H7 (cell line): ENCODE measurements at regions not wholly inside any gene's neighbourhood (a gene's known extent, or its start where the extent isn't known, plus 50 kb on each side); places are given as distances from the start of the nearest gene placed in this dataset.

Source experiments
- DNase-seq: peaks from one replicate; pipeline ENCODE4 v3.0.0; 2012
- H3K27me3 ChIP-seq: 2 replicates; pipeline ENCODE4 v1.6.0; 2011; ENCODE audit warnings: mild to moderate bottlenecking, low read length; ENCODE audit not compliant: control insufficient read depth, insufficient read depth
- H3K36me3 ChIP-seq: replicated peaks from 2 replicates; pipeline ENCODE4 v1.5.1; 2011; ENCODE audit warnings: low read length; ENCODE audit not compliant: control insufficient read depth, insufficient read depth
- H3K4me3 ChIP-seq: 2 replicates; pipeline ENCODE4 v1.5.1; 2011; ENCODE audit warnings: low read depth, mild to moderate bottlenecking, control low read depth, low read length, moderate library complexity; ENCODE audit not compliant: insufficient read depth

DNA sequence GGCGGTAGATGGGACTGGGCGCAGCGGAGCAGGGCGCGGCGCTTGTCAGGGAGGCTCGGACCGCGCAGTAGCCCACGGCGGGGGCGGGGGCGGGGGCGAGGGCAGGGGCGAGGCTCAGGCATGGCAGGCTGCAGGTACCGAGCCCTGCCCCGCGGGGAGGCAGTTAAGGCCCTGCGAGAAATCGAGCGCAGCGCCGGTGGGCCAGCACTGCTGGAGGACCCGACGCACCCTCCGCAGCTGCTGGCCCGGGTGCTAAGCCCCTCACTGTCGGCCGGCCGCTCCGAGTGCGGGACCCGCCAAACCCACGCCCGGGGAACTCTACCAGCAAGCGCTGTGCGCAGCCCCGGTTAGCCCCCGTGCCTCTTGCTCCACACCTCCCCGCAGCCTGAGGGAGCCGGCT lies 90.2 kb upstream of the RPL38 start:
- Histone ChIP-seq H3K36me3 (no peaks in the 10 kb centered on the region), H3K4me3 (no peak overlapping the region), H3K27me3 (no peaks in the 10 kb centered on the region)
- no peak for DNase-seq

DNA sequence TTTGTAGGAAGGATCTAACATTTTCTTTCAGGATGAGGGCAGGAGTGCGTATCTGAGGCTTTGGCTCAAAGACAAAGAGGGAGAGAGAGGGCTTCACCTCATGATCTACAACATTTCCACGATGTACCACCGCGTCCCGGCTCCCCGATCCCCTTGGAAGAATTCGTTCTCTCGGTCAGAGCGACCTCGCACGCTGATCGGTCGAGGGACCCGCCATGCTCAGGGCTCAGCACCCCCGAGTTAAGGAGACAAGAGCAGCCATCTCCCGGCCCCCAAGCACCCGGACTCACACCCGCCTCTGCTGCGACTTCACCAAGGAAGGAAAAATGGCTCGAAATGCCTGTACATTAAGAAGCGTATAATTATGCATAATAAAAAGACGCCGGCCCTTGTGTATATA lies 89.5 kb upstream of the RPL38 start:
- no peak overlapping the region for H3K4me3 ChIP-seq
- no peaks in the 10 kb centered on the region for H3K36me3 ChIP-seq
- DNase-seq: no peak
- no peaks in the 10 kb centered on the region for H3K27me3 ChIP-seq

DNA sequence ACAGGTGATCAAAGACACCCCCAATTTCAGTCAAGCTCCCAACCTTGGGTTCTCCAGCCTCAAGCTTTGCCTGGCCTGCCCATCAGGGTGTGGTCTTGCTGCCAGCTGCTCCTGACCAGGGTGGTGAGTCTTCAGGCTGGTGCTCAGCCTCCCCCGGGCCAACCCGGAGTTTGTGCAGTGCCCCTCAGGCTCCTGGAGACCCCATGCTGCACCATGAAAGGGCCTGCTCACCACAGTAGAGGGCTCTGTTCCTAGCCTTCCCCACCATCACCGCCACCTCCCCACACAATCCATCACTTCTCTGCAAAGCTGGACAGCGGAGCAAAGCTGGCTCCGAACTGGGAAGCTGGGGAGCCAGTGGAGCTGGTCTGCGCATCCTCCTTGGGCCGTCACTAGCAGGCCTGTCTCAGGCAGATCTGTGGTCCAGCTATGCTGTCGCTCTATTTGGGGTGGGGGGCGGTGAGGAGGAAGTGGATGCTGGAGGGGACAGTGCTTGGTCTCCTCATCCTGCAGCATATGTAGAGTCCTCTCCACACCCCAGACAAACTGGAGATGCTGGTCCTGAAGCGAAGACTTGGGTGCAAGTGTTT lies 88.5 kb upstream of the RPL38 start:
- Histone ChIP-seq H3K36me3 (no peaks in the 10 kb centered on the region), H3K27me3 (no peaks in the 10 kb centered on the region), H3K4me3 (no peak overlapping the region)
- DNase-seq: no peak

DNA sequence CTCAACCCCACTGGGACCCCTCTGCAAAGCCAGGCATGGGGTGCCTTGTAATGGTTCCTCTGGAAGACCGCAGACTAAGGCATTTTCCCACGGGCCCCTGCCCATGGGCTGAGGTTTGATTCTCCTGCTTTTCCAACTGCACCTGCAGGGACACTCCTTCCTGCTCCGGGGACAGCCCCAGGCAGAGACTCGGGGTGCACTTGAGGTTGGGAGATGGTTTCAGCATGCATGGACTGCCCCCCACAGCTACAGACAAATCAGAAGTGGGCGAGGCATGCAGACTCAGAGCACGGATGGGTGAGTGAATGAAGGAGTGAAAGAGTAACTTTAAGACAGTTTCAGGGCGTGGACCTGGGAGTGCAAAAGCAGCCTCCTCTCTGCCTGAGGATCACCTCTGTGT lies 87.9 kb upstream of the RPL38 start:
- H3K4me3 ChIP-seq: no peak overlapping the region

DNA sequence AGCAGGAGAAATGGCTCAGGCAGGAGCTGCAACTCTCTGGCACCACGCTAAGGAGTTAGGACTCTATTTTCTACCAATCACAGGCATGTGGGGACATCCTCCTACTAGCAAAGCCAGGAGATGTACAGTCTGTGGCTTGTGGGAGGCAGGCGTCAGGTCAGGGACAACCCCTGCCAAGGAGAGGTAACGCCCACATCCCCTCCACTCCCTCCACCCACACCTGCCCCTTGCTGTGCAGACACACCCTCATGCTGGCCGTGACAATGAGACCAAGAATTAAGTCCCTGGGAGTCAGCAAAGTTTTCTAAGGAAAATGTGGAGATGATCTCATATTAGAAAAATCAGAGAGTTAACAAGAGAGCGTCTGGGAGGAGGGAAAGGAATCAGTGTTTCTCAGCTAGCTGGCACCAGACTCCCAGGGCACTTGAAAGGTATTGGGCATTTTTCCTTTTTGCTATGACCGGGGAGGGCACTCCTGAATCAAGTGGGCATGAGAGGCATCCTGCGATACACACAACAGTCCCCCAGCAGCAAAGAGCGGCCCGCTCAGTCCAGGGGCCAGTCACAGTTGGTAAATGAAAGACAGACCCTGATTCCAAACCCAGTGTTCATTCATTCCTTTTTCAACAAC lies 87.3 kb upstream of the RPL38 start:
- Histone ChIP-seq H3K4me3 (no peak overlapping the region), H3K27me3 (no peaks in the 10 kb centered on the region), H3K36me3 (no peaks in the 10 kb centered on the region)
- DNase-seq: peak; percentile 79

More for the DNA sequence above, 87.9 kb upstream of the RPL38 start:
- no peak for DNase-seq
- H3K36me3 ChIP-seq: no peaks in the 10 kb centered on the region
- H3K27me3 ChIP-seq: no peaks in the 10 kb centered on the region

DNA sequence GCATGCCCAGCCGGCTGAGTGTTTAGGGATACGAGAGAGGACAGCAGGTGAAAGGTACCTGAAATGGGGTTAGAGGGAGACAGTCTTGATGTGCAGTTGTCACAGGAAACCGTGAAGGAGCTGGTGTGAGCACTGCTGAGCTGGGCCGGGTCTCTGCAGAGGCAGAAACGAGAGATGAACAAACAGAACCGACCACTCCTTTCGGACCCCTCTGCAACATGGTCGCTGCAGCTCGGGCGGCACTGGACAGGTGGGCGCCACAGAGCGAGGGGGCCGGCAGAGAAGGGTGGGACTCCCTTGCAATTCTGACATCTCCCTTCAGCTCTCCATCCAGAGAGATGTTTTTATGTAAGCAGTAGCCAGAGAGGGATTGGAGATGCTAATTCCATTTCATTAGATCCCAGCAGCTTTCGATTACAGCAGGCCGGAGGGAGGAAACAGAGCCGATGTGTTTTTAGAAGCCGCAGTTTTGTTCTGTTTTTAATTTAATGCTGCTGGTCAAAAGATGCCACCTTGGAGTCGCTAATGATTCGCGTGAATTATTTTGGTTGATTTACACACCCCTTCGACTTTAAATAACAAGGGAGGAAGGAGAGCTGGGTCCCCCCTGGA lies 86.3 kb upstream of the RPL38 start:
- DNase-seq: no peak
- Histone ChIP-seq H3K27me3 (no peaks in the 10 kb centered on the region), H3K36me3 (no peaks in the 10 kb centered on the region), H3K4me3 (no peak overlapping the region)

DNA sequence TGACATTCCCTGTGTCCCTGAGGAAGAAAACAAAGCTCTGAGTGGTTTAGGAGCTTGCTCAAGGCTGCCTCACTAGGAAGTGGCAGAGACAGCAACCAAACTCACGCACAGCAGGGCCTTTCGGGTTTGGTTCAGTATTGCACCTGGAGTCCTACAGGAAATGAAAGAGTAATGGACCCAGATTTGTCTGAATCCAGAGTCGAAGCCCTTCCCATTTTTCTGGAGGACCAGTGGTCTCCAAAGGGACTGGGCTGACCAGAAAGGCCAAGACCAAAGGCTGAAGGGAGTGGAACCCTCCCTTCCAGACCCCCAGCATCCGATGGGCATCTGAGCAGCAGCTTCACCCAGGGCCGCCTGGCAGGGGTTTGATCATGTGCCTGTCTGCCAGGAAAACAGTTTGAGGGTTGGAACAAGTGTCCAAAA lies 85.5 kb upstream of the RPL38 start:
- Histone ChIP-seq H3K27me3 (no peaks in the 10 kb centered on the region), H3K36me3 (no peaks in the 10 kb centered on the region), H3K4me3 (no peak overlapping the region)
- DNase-seq: peak; percentile 66

DNA sequence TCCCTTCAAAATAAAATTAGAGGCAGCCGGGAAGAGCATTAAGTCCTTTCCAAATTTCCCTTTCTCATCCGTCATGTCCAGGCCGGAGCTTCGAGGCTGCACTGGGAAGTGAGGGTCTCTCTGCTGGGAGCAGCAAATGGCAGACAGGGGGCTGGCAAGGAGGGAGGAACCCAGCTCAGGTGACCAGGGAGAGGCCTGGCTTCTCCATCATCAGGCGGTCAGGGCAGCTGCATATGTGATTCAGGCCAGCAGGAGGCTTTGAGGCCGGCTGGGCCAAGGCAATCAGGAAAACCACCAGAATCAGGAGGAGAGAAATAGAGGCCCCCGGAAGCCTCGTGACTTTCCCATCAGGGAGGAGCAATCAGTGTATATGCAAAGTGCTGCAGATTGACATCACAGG lies 85.0 kb upstream of the RPL38 start:
- Histone ChIP-seq H3K4me3 (no peak overlapping the region), H3K27me3 (no peaks in the 10 kb centered on the region), H3K36me3 (no peaks in the 10 kb centered on the region)
- peak; percentile 90 for DNase-seq

DNA sequence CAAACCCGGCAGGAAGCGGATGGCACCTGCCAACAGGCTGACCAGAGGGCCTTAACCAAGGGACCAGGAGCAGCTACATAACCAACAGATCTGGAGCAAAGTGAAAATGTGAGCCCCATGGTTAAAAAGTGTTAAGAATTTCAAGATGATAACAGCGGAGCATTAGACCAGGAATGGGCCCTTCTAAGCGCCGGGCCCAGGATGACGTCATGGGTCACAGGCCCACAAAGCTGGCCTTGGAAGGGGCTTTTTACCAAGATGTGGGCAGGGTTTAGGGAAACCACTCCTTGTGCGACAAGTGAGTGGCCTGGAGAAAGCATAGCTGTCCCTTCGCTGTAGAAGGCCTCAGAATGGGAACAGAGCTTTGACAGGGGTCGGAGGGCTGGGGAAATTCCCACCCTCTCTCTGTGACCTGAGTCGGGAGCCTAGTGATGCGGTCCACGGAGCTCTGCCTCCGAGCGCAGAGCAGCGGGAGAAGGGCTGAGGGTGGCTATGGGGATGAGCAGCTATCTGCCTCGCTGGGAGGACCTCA lies 84.4 kb upstream of the RPL38 start:
- no peak for DNase-seq
- no peaks in the 10 kb centered on the region for H3K27me3 ChIP-seq
- H3K4me3 ChIP-seq: no peak overlapping the region
- H3K36me3 ChIP-seq: no peaks in the 10 kb centered on the region

DNA sequence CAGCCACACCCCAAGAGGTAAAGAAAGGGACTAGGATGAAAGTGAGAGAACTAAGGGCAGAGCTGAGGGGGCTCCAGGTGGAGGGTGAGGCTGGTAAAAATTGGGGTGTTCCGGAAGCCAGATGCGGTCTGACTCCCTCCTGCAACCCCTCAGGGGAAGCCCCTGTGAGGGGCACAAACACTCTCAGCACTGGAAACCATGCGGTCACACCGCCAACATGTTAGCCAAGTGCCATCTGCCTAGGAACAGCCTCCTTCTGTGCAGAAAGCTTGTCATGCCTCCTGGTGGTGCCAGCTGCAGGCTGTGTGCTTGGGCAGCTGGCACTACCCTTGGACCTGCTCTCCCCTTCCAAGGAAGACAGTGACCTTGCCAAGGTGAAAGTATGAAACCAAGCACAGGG lies 83.5 kb upstream of the RPL38 start:
- no peak for DNase-seq
- Histone ChIP-seq H3K4me3 (no peak overlapping the region), H3K36me3 (no peaks in the 10 kb centered on the region), H3K27me3 (no peaks in the 10 kb centered on the region)

DNA sequence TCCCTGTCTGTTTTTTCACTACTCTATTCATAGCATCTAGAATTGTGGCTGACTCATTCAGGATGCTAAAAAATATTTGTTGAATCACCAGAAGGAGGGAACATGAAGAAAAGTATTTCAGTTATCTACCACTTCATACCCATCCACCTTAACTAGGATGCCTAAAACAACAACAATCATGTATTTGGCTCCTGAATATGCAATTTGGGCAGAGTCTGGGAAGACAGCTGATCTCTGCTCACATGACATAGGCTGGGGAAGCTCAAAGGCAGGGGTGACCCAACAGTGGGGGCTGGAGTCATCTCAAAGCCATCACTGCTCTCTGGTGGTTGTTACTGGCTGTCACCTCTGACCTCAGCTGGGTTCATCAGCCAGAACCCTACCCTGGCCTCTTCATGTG lies 80.1 kb upstream of the RPL38 start:
- no peak overlapping the region for H3K4me3 ChIP-seq
- H3K36me3 ChIP-seq: no peaks in the 10 kb centered on the region
- DNase-seq: peak; percentile 68
- no peaks in the 10 kb centered on the region for H3K27me3 ChIP-seq

DNA sequence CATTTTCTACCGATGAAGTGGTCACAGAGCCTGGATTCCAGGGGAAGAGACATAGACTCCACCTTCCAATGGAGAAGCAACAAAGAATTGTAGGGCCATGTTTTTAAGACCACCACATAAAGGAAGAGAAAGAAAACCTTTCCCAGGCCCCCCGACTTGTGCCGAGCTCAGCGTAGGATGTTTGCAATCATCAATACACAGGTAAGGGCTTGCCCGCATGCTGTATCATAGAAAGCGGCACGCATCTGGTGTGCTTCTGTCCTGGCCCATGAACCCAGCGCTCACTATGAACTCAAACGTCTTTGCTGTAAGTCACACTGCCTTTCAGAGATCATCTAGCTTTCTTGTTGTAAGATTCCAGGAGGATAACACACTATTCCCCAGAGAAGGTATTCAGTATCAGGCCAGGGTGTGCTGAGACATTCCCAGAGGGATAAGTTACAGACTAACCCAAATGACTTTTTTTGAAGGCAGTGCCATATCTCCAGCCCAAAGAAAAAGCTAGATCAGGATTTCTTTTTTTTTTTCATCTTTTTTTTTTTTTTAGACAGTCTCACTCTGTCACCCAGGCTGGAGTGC lies 79.5 kb upstream of the RPL38 start:
- Histone ChIP-seq H3K27me3 (no peaks in the 10 kb centered on the region), H3K36me3 (no peaks in the 10 kb centered on the region), H3K4me3 (no peak overlapping the region)
- no peak for DNase-seq

DNA sequence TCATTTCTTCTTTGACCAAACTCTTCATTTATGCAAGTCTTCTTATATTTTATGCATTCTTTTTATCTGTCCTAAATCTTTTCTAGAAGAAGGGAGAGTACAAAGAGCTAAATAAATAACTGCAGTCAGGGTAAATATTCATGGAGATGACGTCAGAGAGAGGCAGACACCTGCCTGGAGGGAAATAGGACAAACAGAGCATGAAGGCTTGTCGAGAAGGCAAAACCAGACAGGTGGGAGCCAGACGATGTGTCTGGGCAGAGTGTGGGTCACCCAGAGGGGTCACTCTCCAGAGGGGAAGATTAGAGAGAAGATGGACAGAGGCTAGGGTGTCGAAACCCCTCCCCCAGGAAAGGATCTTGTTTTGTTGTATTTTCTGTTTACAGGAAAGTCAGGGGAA lies 78.3 kb upstream of the RPL38 start:
- H3K4me3 ChIP-seq: no peak overlapping the region
- H3K27me3 ChIP-seq: no peaks in the 10 kb centered on the region
- DNase-seq: no peak
- H3K36me3 ChIP-seq: no peaks in the 10 kb centered on the region

DNA sequence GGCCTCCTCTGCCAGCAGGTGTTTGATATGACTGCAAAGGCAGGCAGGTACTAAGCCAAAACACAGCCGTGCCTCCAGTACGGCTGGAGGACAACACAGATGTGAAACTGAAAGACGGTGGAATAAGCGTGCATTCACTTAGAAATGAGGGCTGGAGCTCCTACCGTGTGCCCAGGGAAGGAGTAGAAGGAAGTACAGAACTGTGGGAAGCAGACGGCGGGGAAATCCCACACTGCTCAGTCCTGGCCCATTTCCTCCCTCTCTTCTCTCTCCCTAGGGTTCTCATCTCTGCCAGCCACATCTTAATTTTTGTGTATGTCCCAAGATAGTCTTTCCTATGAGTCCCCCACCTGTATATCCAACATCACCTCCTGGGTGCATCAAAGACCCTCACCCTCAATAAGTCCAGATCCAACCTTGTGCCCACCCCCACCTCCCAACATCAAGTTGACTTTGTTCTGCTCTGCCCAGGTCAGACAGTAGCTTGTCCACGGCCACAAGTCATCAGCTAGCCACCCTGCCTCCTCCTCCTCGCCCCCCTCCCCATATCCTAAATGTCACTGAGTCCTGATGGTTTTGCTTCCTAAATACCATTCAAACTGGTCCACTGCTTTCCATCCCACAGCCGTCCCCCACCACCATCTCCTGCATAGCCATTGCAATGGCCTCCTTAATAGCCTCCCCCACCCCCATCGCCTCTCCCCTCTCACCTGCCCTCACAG lies 77.1 kb upstream of the RPL38 start:
- no peak for DNase-seq
- H3K27me3 ChIP-seq: no peaks in the 10 kb centered on the region
- no peak overlapping the region for H3K4me3 ChIP-seq
- H3K36me3 ChIP-seq: no peaks in the 10 kb centered on the region
